SU-DHL-6 (cell line): ENCODE measurements at regions not wholly inside any gene's neighbourhood (a gene's known extent, or its start where the extent isn't known, plus 50 kb on each side); places are given as distances from the start of the nearest gene placed in this dataset.

Experiments
- H2AFZ ChIP-seq: fragments of 200-600 bp; sonication (generic); 2 replicates; pipeline ENCODE4 v1.6.1; 2014; ENCODE audit warnings: low read depth, mild to moderate bottlenecking, moderate library complexity, mixed read lengths, antibody characterized with exemption, low read length; ENCODE audit not compliant: severe bottlenecking
- H3F3A ChIP-seq: fragments of 200-600 bp; shearing (Covaris generic); 2 replicates; pipeline ENCODE4 v1.6.0; 2016; ENCODE audit warnings: antibody characterized with exemption, mild to moderate bottlenecking; ENCODE audit not compliant: insufficient read depth
- H3K27ac ChIP-seq: fragments of 200-600 bp; sonication (generic); 2 replicates; pipeline ENCODE4 v1.5.1; 2016; ENCODE audit warnings: low read depth, mild to moderate bottlenecking, low read length, moderate library complexity, mixed read lengths
- H3K27me3 ChIP-seq: fragments of 200-600 bp; sonication (generic), shearing (Covaris generic); 2 replicates; pipeline ENCODE4 v1.6.0; 2014; ENCODE audit warnings: mild to moderate bottlenecking, low read length
- H3K36me3 ChIP-seq: fragments of 200-600 bp; sonication (generic); 2 replicates; pipeline ENCODE4 v1.6.1; 2014; ENCODE audit warnings: mild to moderate bottlenecking, low read length, mixed read lengths
- H3K4me2 ChIP-seq: fragments of 300-600, 200-600 bp; shearing (Covaris generic), sonication (generic); 2 replicates; pipeline ENCODE4 v1.6.0; 2014; ENCODE audit warnings: low read length, low read depth, mild to moderate bottlenecking; ENCODE audit not compliant: poor library complexity, severe bottlenecking
- H3K4me3 ChIP-seq: fragments of 200-600 bp; sonication (generic); 2 replicates; pipeline ENCODE4 v1.5.1; 2014; ENCODE audit warnings: antibody characterized with exemption, low read length, mild to moderate bottlenecking, mixed read lengths; ENCODE audit not compliant: insufficient read depth, poor library complexity, severe bottlenecking
- H3K79me2 ChIP-seq: fragments of 200-600 bp; sonication (generic); 2 replicates; pipeline ENCODE4 v1.6.1; 2014; ENCODE audit warnings: mild to moderate bottlenecking, low read length, moderate library complexity; ENCODE audit not compliant: insufficient read depth
- H3K9ac ChIP-seq: fragments of 200-600 bp; sonication (generic); 2 replicates; pipeline ENCODE4 v1.7.0; 2014; ENCODE audit warnings: mild to moderate bottlenecking, low read length
- H3K9me2 ChIP-seq: fragments of 200-600 bp; sonication (generic); replicated peaks from 2 replicates; pipeline ENCODE4 v1.6.1; 2014; ENCODE audit warnings: low read length; ENCODE audit not compliant: insufficient read depth
- H3K9me3 ChIP-seq: fragments of 200-600 bp; sonication (generic); 2 replicates; pipeline ENCODE4 v1.6.1; 2014; ENCODE audit warnings: low read length, mixed read lengths; ENCODE audit not compliant: insufficient read depth
- H4K20me1 ChIP-seq: fragments of 200-600 bp; sonication (generic); 2 replicates; pipeline ENCODE4 v1.6.1; 2014; ENCODE audit warnings: low read depth, mild to moderate bottlenecking, antibody characterized with exemption, low read length, moderate library complexity, mixed read lengths
- CTCF ChIP-seq: fragments of 200-600 bp; sonication (generic); IDR thresholded peaks from one replicate; pipeline ENCODE4 v1.5.1; 2017; ENCODE audit warnings: antibody characterized with exemption, mild to moderate bottlenecking, low read length, moderate library complexity; ENCODE audit not compliant: insufficient read depth, poor library complexity, severe bottlenecking
- EZH2phosphoT487 ChIP-seq: fragments of 200-600 bp; sonication (generic), shearing (Covaris generic); conservative IDR thresholded peaks from 2 replicates; pipeline ENCODE4 v1.6.1; 2018; ENCODE audit warnings: mild to moderate bottlenecking, antibody characterized with exemption, low read length, moderate library complexity, mixed read lengths

- Histone ChIP-seq H3K4me3 (no peak overlapping the region), H2AFZ (no peak overlapping the region), H3K9me2 (no peaks in the 10 kb centered on the region), H3K9ac (no peak overlapping the region), H3K36me3 (no peaks in the 10 kb centered on the region), H3K27me3 (no peaks in the 10 kb centered on the region), H3K4me2 (no peak overlapping the region), H3K9me3 (no peaks in the 10 kb centered on the region), H3F3A (no peaks in the 10 kb centered on the region), H4K20me1 (no peaks in the 10 kb centered on the region), H3K27ac (no peak overlapping the region), H3K79me2 (no peaks in the 10 kb centered on the region)
- no peak for TF ChIP-seq EZH2phosphoT487
- no peak for TF ChIP-seq CTCF
Observed at GRCh38 chr17:21525464-21526130, 149.4 kb downstream of the KCNJ12 start.

- H3K4me3 ChIP-seq: no peak overlapping the region
- no peaks in the 10 kb centered on the region for H3K79me2 ChIP-seq
- H3F3A ChIP-seq: no peaks in the 10 kb centered on the region
- H3K9ac ChIP-seq: no peak overlapping the region
- H4K20me1 ChIP-seq: no peaks in the 10 kb centered on the region
- H3K27me3 ChIP-seq: no peaks in the 10 kb centered on the region
- H3K9me3 ChIP-seq: no peaks in the 10 kb centered on the region
- H3K27ac ChIP-seq: no peak overlapping the region
- no peak overlapping the region for H3K4me2 ChIP-seq
- TF ChIP-seq EZH2phosphoT487 (no peak), CTCF (no peak)
- no peaks in the 10 kb centered on the region for H3K36me3 ChIP-seq
- no peak overlapping the region for H2AFZ ChIP-seq
- no peaks in the 10 kb centered on the region for H3K9me2 ChIP-seq
Observed at GRCh38 chr17:21528031-21528695, 152.0 kb downstream of the KCNJ12 start.

GRCh38 chr17:21530311-21530710, 154.2 kb downstream of the KCNJ12 start:
- no peak overlapping the region for H3K4me2 ChIP-seq
- H2AFZ ChIP-seq: no peak overlapping the region
- no peaks in the 10 kb centered on the region for H3K9me2 ChIP-seq
- no peak overlapping the region for H3K4me3 ChIP-seq
- H4K20me1 ChIP-seq: no peaks in the 10 kb centered on the region
- no peak overlapping the region for H3K9ac ChIP-seq
- H3K9me3 ChIP-seq: no peaks in the 10 kb centered on the region
- H3K27me3 ChIP-seq: no peaks in the 10 kb centered on the region
- TF ChIP-seq EZH2phosphoT487 (no peak), CTCF (no peak)
- no peak overlapping the region for H3K27ac ChIP-seq
- no peaks in the 10 kb centered on the region for H3K36me3 ChIP-seq
- no peaks in the 10 kb centered on the region for H3K79me2 ChIP-seq
- no peaks in the 10 kb centered on the region for H3F3A ChIP-seq
